OCI-LY7 (cell line): ENCODE measurements at regions not wholly inside any gene's neighbourhood (a gene's known extent, or its start where the extent isn't known, plus 50 kb on each side); places are given as distances from the start of the nearest gene placed in this dataset.

Experiments used
- CTCF ChIP-seq: fragments of 200-600 bp; sonication (generic); conservative IDR thresholded peaks from 2 replicates; pipeline ENCODE4 v1.5.1; 2014; ENCODE audit warnings: mild to moderate bottlenecking, antibody characterized with exemption, low read length, moderate library complexity, mixed read lengths
- EZH2phosphoT487 ChIP-seq: fragments of 200-600 bp; sonication (generic); IDR thresholded peaks from 2 replicates; pipeline ENCODE4 v1.6.1; 2018; ENCODE audit warnings: low read depth, borderline replicate concordance, mild to moderate bottlenecking, mixed run types, antibody characterized with exemption, low read length, moderate library complexity, mixed read lengths

GRCh38 chr1:36602184-36602583 lies 119.5 kb upstream of the CSF3R start:
- TF ChIP-seq CTCF (no peak), EZH2phosphoT487 (no peak)
